ENCODE measurements at regions not wholly inside any gene's neighbourhood (a gene's known extent, or its start where the extent isn't known, plus 50 kb on each side); places are given as distances from the start of the nearest gene placed in this dataset.

GRCh38 chr11:69382131-69383128, 88.5 kb downstream of the MYEOV start:
- TF ChIP-seq CTCF (IDR thresholded peaks at IDR 0.05) (no peak), POLR2A (IDR thresholded peaks at IDR 0.05) (no peak)

Data from Peyer's patch (tissue), 4 donors.